ENCODE measurements at regions not wholly inside any gene's neighbourhood (a gene's known extent, or its start where the extent isn't known, plus 50 kb on each side); places are given as distances from the start of the nearest gene placed in this dataset.

GRCh38 chr16:26930786-26931581 is 135.7 kb upstream of the C16orf82 start:
- intact Hi-C loops (cut with DNase I): no loop called here
- TF ChIP-seq CTCF (IDR thresholded peaks at IDR 0.05): no peak

GRCh38 chr16:26950636-26951035 is 116.1 kb upstream of the C16orf82 start:
- no peaks in the 10 kb centered on the region for H3K4me1 ChIP-seq
- no peaks in the 10 kb centered on the region for H3K9me3 ChIP-seq
- no peak overlapping the region for H3K27ac ChIP-seq
- ATAC-seq (no peak), DNase-seq (no peak)
- H3K27me3 ChIP-seq: peaks cover under 1% of the 10 kb centered on the region
- intact Hi-C loops (cut with DNase I): no loop called here
- H3K36me3 ChIP-seq: no peaks in the 10 kb centered on the region
- H3K4me3 ChIP-seq: no peak overlapping the region
- no peak for TF ChIP-seq CTCF (IDR thresholded peaks at IDR 0.05)

More at GRCh38 chr16:26930786-26931581, 135.7 kb upstream of the C16orf82 start:
- no peaks in the 10 kb centered on the region for H3K27me3 ChIP-seq
- H3K4me3 ChIP-seq: no peak overlapping the region
- no peaks in the 10 kb centered on the region for H3K4me1 ChIP-seq
- no peaks in the 10 kb centered on the region for H3K36me3 ChIP-seq
- H3K27ac ChIP-seq: no peak overlapping the region
- no peaks in the 10 kb centered on the region for H3K9me3 ChIP-seq
- ATAC-seq (no peak), DNase-seq (no peak)

- no peak for DNase-seq
- no peak for TF ChIP-seq CTCF (IDR thresholded peaks at IDR 0.05)
Measured at GRCh38 chr16:26951950-26952349, 114.8 kb upstream of the C16orf82 start.

GRCh38 chr16:26952411-26952810 is 114.3 kb upstream of the C16orf82 start:
- no peak for ATAC-seq
- no peak overlapping the region for H3K4me3 ChIP-seq
- H3K36me3 ChIP-seq: no peaks in the 10 kb centered on the region
- H3K27me3 ChIP-seq: peaks cover 6% of the 10 kb centered on the region
- no peaks in the 10 kb centered on the region for H3K4me1 ChIP-seq
- H3K27ac ChIP-seq: no peak overlapping the region
- no peaks in the 10 kb centered on the region for H3K9me3 ChIP-seq
- intact Hi-C loops (cut with DNase I): no loop called here
- no peak for TF ChIP-seq CTCF (IDR thresholded peaks at IDR 0.05)
- DNase-seq: no peak

More at GRCh38 chr16:26951950-26952349, 114.8 kb upstream of the C16orf82 start:
- intact Hi-C loops (cut with DNase I): no loop called here
- no peaks in the 10 kb centered on the region for H3K9me3 ChIP-seq
- no peaks in the 10 kb centered on the region for H3K36me3 ChIP-seq
- no peak overlapping the region for H3K27ac ChIP-seq
- H3K4me1 ChIP-seq: no peaks in the 10 kb centered on the region
- no peak overlapping the region for H3K4me3 ChIP-seq
- no peak for ATAC-seq
- peaks cover 6% of the 10 kb centered on the region for H3K27me3 ChIP-seq

- no peaks in the 10 kb centered on the region for H3K36me3 ChIP-seq
- intact Hi-C loops (cut with DNase I): no loop called here
- no peak for DNase-seq
Measured at GRCh38 chr16:26957283-26957859, 109.4 kb upstream of the C16orf82 start.

More at GRCh38 chr16:26957283-26957859, 109.4 kb upstream of the C16orf82 start:
- Histone ChIP-seq H3K9me3 (no peaks in the 10 kb centered on the region), H3K27ac (no peak overlapping the region), H3K27me3 (peaks cover 6% of the 10 kb centered on the region), H3K4me3 (no peak overlapping the region), H3K4me1 (no peaks in the 10 kb centered on the region)
- TF ChIP-seq CTCF (IDR thresholded peaks at IDR 0.05): no peak
- ATAC-seq: no peak

All from upper lobe of right lung (tissue), 1 donor.